BLaER1 (cell line): ENCODE measurements at regions not wholly inside any gene's neighbourhood (a gene's known extent, or its start where the extent isn't known, plus 50 kb on each side); places are given as distances from the start of the nearest gene placed in this dataset.

Experiments
- H3K27ac ChIP-seq: shearing (Covaris generic); formaldehyde crosslinking; 2 replicates; pipeline ENCODE4 v1.8.1; 2022
- H3K27me3 ChIP-seq: shearing (Covaris generic); formaldehyde crosslinking; 2 replicates; pipeline ENCODE4 v1.8.1; 2022
- H3K36me3 ChIP-seq: shearing (Covaris generic); formaldehyde crosslinking; 2 replicates; pipeline ENCODE4 v1.8.1; 2022
- H3K4me1 ChIP-seq: shearing (Covaris generic); formaldehyde crosslinking; 2 replicates; pipeline ENCODE4 v1.8.1; 2022
- H3K4me2 ChIP-seq: shearing (Covaris generic); formaldehyde crosslinking; 2 replicates; pipeline ENCODE4 v1.8.1; 2022
- H3K4me3 ChIP-seq: shearing (Covaris generic); formaldehyde crosslinking; 2 replicates; pipeline ENCODE4 v1.8.1; 2022
- H3K9ac ChIP-seq: shearing (Covaris generic); formaldehyde crosslinking; 2 replicates; pipeline ENCODE4 v1.8.1; 2022
- H3K9me3 ChIP-seq: shearing (Covaris generic); formaldehyde crosslinking; 2 replicates; pipeline ENCODE4 v1.8.1; 2022
- H4K20me1 ChIP-seq: shearing (Covaris generic); formaldehyde crosslinking; 2 replicates; pipeline ENCODE4 v1.8.1; 2022
- Cebpa-rat ChIP-seq: shearing (Covaris generic); IDR thresholded peaks from 2 replicates; pipeline ENCODE4 v1.8.1; 2022

- Histone ChIP-seq H3K36me3 (no peaks in the 10 kb centered on the region), H3K4me2 (peak overlapping the region; percentile 55), H3K4me3 (no peak overlapping the region), H3K27me3 (no peaks in the 10 kb centered on the region), H3K9ac (no peak overlapping the region), H3K9me3 (no peaks in the 10 kb centered on the region; the same call in 1 of the 2 replicates), H3K27ac (no peak overlapping the region), H4K20me1 (no peaks in the 10 kb centered on the region), H3K4me1 (peaks cover 15% of the 10 kb centered on the region)
- no peak for TF ChIP-seq Cebpa-rat
Observed at GRCh38 chrX:20906571-20906970, 467.6 kb upstream of the CNKSR2 start.

- Histone ChIP-seq H3K27me3 (no peaks in the 10 kb centered on the region), H3K4me1 (no peaks in the 10 kb centered on the region), H3K4me2 (no peak overlapping the region), H3K9ac (no peak overlapping the region), H3K36me3 (no peaks in the 10 kb centered on the region), H3K4me3 (no peak overlapping the region), H3K9me3 (peaks cover 20% of the 10 kb centered on the region), H3K27ac (no peak overlapping the region), H4K20me1 (no peaks in the 10 kb centered on the region)
- TF ChIP-seq Cebpa-rat = no peak
Observed at GRCh38 chrX:20884565-20884964, 489.7 kb upstream of the CNKSR2 start.

- Histone ChIP-seq H3K4me1 (no peaks in the 10 kb centered on the region), H3K27ac (no peak overlapping the region), H3K9ac (no peak overlapping the region), H4K20me1 (no peaks in the 10 kb centered on the region), H3K27me3 (no peaks in the 10 kb centered on the region), H3K9me3 (peaks cover 29% of the 10 kb centered on the region), H3K4me2 (no peak overlapping the region), H3K36me3 (no peaks in the 10 kb centered on the region), H3K4me3 (no peak overlapping the region)
- no peak for TF ChIP-seq Cebpa-rat
Observed at GRCh38 chrX:20863649-20864048, 510.6 kb upstream of the CNKSR2 start.

- Histone ChIP-seq H3K4me2 (no peak overlapping the region), H3K27ac (no peak overlapping the region), H3K4me3 (no peak overlapping the region), H3K36me3 (no peaks in the 10 kb centered on the region), H4K20me1 (no peaks in the 10 kb centered on the region), H3K4me1 (no peaks in the 10 kb centered on the region), H3K27me3 (no peaks in the 10 kb centered on the region), H3K9me3 (peaks cover 29% of the 10 kb centered on the region), H3K9ac (no peak overlapping the region)
- TF ChIP-seq Cebpa-rat = no peak
Observed at GRCh38 chrX:20861113-20861512, 513.1 kb upstream of the CNKSR2 start.

GRCh38 chrX:20857746-20858145 lies 516.5 kb upstream of the CNKSR2 start:
- Histone ChIP-seq H3K27ac (no peak overlapping the region), H3K9ac (no peak overlapping the region), H3K4me2 (no peak overlapping the region), H3K4me1 (no peaks in the 10 kb centered on the region), H3K27me3 (no peaks in the 10 kb centered on the region), H4K20me1 (no peaks in the 10 kb centered on the region), H3K4me3 (no peak overlapping the region), H3K36me3 (no peaks in the 10 kb centered on the region), H3K9me3 (peaks cover 25% of the 10 kb centered on the region)
- TF ChIP-seq Cebpa-rat = no peak

GRCh38 chrX:20838477-20838876 lies 535.7 kb upstream of the CNKSR2 start:
- Histone ChIP-seq H3K4me2 (no peak overlapping the region), H3K4me3 (no peak overlapping the region), H3K27me3 (no peaks in the 10 kb centered on the region), H3K4me1 (no peaks in the 10 kb centered on the region), H3K36me3 (no peaks in the 10 kb centered on the region), H3K9ac (no peak overlapping the region), H3K27ac (no peak overlapping the region), H3K9me3 (no peaks in the 10 kb centered on the region), H4K20me1 (no peaks in the 10 kb centered on the region)
- no peak for TF ChIP-seq Cebpa-rat

GRCh38 chrX:20829665-20830491 lies 544.3 kb upstream of the CNKSR2 start:
- Histone ChIP-seq H3K9me3 (no peaks in the 10 kb centered on the region), H3K4me3 (no peak overlapping the region), H3K9ac (no peak overlapping the region), H3K4me2 (no peak overlapping the region), H3K4me1 (no peaks in the 10 kb centered on the region), H3K27ac (no peak overlapping the region), H3K36me3 (no peaks in the 10 kb centered on the region), H3K27me3 (no peaks in the 10 kb centered on the region), H4K20me1 (no peaks in the 10 kb centered on the region)
- TF ChIP-seq Cebpa-rat = no peak

GRCh38 chrX:20825984-20826383 lies 548.2 kb upstream of the CNKSR2 start:
- Histone ChIP-seq H3K9me3 (no peaks in the 10 kb centered on the region), H3K4me3 (no peak overlapping the region), H3K4me1 (no peaks in the 10 kb centered on the region), H3K27ac (no peak overlapping the region), H3K9ac (no peak overlapping the region), H4K20me1 (no peaks in the 10 kb centered on the region), H3K4me2 (no peak overlapping the region), H3K27me3 (no peaks in the 10 kb centered on the region), H3K36me3 (no peaks in the 10 kb centered on the region)
- TF ChIP-seq Cebpa-rat = no peak

GRCh38 chrX:20803971-20804370 lies 537.3 kb upstream of the RPS6KA3 start:
- Histone ChIP-seq H3K36me3 (no peaks in the 10 kb centered on the region), H3K27me3 (no peaks in the 10 kb centered on the region), H3K9me3 (peaks cover 17% of the 10 kb centered on the region), H3K27ac (no peak overlapping the region), H3K9ac (no peak overlapping the region), H4K20me1 (no peaks in the 10 kb centered on the region), H3K4me2 (no peak overlapping the region), H3K4me1 (no peaks in the 10 kb centered on the region), H3K4me3 (no peak overlapping the region)
- TF ChIP-seq Cebpa-rat = no peak

GRCh38 chrX:20802036-20802435 lies 535.3 kb upstream of the RPS6KA3 start:
- H3K27ac ChIP-seq = no peak overlapping the region
- H4K20me1 ChIP-seq = no peaks in the 10 kb centered on the region
- no peaks in the 10 kb centered on the region for H3K27me3 ChIP-seq
- no peaks in the 10 kb centered on the region for H3K4me1 ChIP-seq
- no peak overlapping the region for H3K9ac ChIP-seq
- H3K9me3 ChIP-seq = peaks cover 19% of the 10 kb centered on the region
- H3K4me3 ChIP-seq = no peak overlapping the region
- TF ChIP-seq Cebpa-rat = no peak
- H3K36me3 ChIP-seq = no peaks in the 10 kb centered on the region
- no peak overlapping the region for H3K4me2 ChIP-seq

GRCh38 chrX:20796450-20796849 lies 529.7 kb upstream of the RPS6KA3 start:
- no peak for TF ChIP-seq Cebpa-rat
- no peaks in the 10 kb centered on the region for H3K36me3 ChIP-seq
- no peaks in the 10 kb centered on the region for H3K4me1 ChIP-seq
- H4K20me1 ChIP-seq = no peaks in the 10 kb centered on the region
- H3K9me3 ChIP-seq = peaks cover 19% of the 10 kb centered on the region
- no peak overlapping the region for H3K9ac ChIP-seq
- no peak overlapping the region for H3K4me2 ChIP-seq
- H3K4me3 ChIP-seq = no peak overlapping the region
- H3K27ac ChIP-seq = no peak overlapping the region
- H3K27me3 ChIP-seq = no peaks in the 10 kb centered on the region
